GM12865 (cell line): ENCODE measurements at regions not wholly inside any gene's neighbourhood (a gene's known extent, or its start where the extent isn't known, plus 50 kb on each side); places are given as distances from the start of the nearest gene placed in this dataset.

Experiments
- DNase-seq: peaks from one replicate; pipeline ENCODE4 v3.0.0; 2010; ENCODE audit warnings: low read depth
- H3K4me3 ChIP-seq: 2 replicates; pipeline ENCODE4 v1.5.1; 2011; ENCODE audit warnings: mild to moderate bottlenecking, low read depth, low read length, control low read depth
- CTCF ChIP-seq: IDR thresholded peaks from 2 replicates; pipeline ENCODE4 v1.5.1; 2011; ENCODE audit warnings: low read length, control low read depth, low read depth, inconsistent platforms; ENCODE audit not compliant: insufficient read depth; ENCODE audit errors: missing control alignments

- no peak overlapping the region for H3K4me3 ChIP-seq
- no peak for TF ChIP-seq CTCF
- no peak for DNase-seq
Measured at GRCh38 chr10:89900554-89900953, 199.2 kb downstream of the KIF20B start.

- no peak for TF ChIP-seq CTCF
- no peak overlapping the region for H3K4me3 ChIP-seq
- DNase-seq, result no peak
Measured at GRCh38 chr10:89901895-89902294, 200.5 kb downstream of the KIF20B start.

- no peak overlapping the region for H3K4me3 ChIP-seq
- no peak for TF ChIP-seq CTCF
Measured at GRCh38 chr10:89904755-89905154, 203.4 kb downstream of the KIF20B start.

GRCh38 chr10:89909752-89910151, 208.4 kb downstream of the KIF20B start:
- no peak for DNase-seq
- no peak for TF ChIP-seq CTCF
- H3K4me3 ChIP-seq, result no peak overlapping the region

More at GRCh38 chr10:89904755-89905154, 203.4 kb downstream of the KIF20B start:
- no peak for DNase-seq

- no peak for TF ChIP-seq CTCF
- no peak for DNase-seq
- H3K4me3 ChIP-seq, result no peak overlapping the region
Measured at GRCh38 chr10:89915021-89915420, 213.6 kb downstream of the KIF20B start.

- no peak overlapping the region for H3K4me3 ChIP-seq
- TF ChIP-seq CTCF, result no peak
- no peak for DNase-seq
Measured at GRCh38 chr10:89915968-89916367, 214.6 kb downstream of the KIF20B start.

- no peak overlapping the region for H3K4me3 ChIP-seq
- TF ChIP-seq CTCF, result no peak
- DNase-seq, result no peak
Measured at GRCh38 chr10:89916468-89917215, 215.3 kb downstream of the KIF20B start.
